ENCODE measurements at regions not wholly inside any gene's neighbourhood (a gene's known extent, or its start where the extent isn't known, plus 50 kb on each side); places are given as distances from the start of the nearest gene placed in this dataset.

DNA sequence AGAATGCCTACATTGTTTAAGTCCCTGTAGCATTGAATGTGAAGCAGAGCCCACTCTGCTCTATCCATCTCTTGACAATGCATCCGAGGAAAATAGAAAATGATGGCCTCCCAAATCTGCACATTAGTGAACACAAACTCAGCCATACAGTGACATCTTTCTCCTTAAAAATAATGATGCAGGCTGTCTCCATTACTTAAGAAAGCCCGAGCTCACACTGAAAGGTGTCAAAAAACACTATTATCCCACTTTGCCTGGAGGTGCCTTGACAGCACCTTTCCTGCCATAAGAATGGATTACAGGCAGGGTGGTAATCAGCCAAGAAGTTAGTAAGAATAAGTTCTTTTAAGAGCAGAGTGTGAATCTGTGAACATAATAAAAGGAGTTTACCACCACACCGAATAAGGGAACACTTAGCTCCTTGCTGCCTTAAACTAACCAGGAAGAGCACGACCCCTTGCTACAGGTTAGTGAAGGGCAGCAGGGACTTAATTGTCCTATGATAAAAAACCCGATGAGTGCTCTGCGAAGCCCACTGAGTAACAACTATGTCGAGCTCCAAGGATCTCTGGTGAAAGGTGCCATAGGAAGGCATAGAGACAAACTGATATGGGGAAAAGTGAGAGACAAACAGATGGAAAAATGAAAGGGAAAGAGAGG lies 123.2 kb upstream of the TUSC7 start:
- H3K9ac ChIP-seq (ENCODE audit: low read depth in 1 of 2, low read length in 2 of 2) = no peak overlapping the region
- H3K27ac ChIP-seq (ENCODE audit: low read depth in 1 of 2, low read length in 2 of 2) = no peak overlapping the region
- H3K4me1 ChIP-seq (ENCODE audit: control insufficient read depth in 4 of 4, insufficient read depth in 4 of 4, low read length in 3 of 4) = no peaks in the 10 kb centered on the region
- no peak for TF ChIP-seq NR2F2 (IDR thresholded peaks at IDR 0.05)
- no peak for TF ChIP-seq RAD21 (IDR thresholded peaks at IDR 0.05)
- no peak for TF ChIP-seq EGR1 (IDR thresholded peaks at IDR 0.05; ENCODE audit: low read depth in 2 of 2)
- TF ChIP-seq FOXA2 (IDR thresholded peaks at IDR 0.05) = no peak
- TF ChIP-seq GABPA (IDR thresholded peaks at IDR 0.05 in 1 of 2, conservative IDR thresholded peaks at IDR 0.05 in 1 of 2) = no peak
- TF ChIP-seq, protein P1, sequence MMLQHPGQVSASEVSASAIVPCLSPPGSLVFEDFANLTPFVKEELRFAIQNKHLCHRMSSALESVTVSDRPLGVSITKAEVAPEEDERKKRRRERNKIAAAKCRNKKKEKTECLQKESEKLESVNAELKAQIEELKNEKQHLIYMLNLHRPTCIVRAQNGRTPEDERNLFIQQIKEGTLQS (IDR thresholded peaks at IDR 0.05) = no peak
- TF ChIP-seq, protein P2, sequence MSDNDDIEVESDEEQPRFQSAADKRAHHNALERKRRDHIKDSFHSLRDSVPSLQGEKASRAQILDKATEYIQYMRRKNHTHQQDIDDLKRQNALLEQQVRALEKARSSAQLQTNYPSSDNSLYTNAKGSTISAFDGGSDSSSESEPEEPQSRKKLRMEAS (IDR thresholded peaks at IDR 0.05) = no peak
- no peak for TF ChIP-seq RXRA (IDR thresholded peaks at IDR 0.05)
- TF ChIP-seq, protein P3, sequence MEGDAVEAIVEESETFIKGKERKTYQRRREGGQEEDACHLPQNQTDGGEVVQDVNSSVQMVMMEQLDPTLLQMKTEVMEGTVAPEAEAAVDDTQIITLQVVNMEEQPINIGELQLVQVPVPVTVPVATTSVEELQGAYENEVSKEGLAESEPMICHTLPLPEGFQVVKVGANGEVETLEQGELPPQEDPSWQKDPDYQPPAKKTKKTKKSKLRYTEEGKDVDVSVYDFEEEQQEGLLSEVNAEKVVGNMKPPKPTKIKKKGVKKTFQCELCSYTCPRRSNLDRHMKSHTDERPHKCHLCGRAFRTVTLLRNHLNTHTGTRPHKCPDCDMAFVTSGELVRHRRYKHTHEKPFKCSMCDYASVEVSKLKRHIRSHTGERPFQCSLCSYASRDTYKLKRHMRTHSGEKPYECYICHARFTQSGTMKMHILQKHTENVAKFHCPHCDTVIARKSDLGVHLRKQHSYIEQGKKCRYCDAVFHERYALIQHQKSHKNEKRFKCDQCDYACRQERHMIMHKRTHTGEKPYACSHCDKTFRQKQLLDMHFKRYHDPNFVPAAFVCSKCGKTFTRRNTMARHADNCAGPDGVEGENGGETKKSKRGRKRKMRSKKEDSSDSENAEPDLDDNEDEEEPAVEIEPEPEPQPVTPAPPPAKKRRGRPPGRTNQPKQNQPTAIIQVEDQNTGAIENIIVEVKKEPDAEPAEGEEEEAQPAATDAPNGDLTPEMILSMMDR (IDR thresholded peaks at IDR 0.05; ENCODE audit: low read depth, low read length, missing input control) = no peak
- TF ChIP-seq HNF4G (IDR thresholded peaks at IDR 0.05) = no peak
- no peak for TF ChIP-seq TAF1 (conservative IDR thresholded peaks at IDR 0.05)
- TF ChIP-seq, protein P4, sequence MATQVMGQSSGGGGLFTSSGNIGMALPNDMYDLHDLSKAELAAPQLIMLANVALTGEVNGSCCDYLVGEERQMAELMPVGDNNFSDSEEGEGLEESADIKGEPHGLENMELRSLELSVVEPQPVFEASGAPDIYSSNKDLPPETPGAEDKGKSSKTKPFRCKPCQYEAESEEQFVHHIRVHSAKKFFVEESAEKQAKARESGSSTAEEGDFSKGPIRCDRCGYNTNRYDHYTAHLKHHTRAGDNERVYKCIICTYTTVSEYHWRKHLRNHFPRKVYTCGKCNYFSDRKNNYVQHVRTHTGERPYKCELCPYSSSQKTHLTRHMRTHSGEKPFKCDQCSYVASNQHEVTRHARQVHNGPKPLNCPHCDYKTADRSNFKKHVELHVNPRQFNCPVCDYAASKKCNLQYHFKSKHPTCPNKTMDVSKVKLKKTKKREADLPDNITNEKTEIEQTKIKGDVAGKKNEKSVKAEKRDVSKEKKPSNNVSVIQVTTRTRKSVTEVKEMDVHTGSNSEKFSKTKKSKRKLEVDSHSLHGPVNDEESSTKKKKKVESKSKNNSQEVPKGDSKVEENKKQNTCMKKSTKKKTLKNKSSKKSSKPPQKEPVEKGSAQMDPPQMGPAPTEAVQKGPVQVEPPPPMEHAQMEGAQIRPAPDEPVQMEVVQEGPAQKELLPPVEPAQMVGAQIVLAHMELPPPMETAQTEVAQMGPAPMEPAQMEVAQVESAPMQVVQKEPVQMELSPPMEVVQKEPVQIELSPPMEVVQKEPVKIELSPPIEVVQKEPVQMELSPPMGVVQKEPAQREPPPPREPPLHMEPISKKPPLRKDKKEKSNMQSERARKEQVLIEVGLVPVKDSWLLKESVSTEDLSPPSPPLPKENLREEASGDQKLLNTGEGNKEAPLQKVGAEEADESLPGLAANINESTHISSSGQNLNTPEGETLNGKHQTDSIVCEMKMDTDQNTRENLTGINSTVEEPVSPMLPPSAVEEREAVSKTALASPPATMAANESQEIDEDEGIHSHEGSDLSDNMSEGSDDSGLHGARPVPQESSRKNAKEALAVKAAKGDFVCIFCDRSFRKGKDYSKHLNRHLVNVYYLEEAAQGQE (IDR thresholded peaks at IDR 0.05) = no peak
- TF ChIP-seq, protein P5, sequence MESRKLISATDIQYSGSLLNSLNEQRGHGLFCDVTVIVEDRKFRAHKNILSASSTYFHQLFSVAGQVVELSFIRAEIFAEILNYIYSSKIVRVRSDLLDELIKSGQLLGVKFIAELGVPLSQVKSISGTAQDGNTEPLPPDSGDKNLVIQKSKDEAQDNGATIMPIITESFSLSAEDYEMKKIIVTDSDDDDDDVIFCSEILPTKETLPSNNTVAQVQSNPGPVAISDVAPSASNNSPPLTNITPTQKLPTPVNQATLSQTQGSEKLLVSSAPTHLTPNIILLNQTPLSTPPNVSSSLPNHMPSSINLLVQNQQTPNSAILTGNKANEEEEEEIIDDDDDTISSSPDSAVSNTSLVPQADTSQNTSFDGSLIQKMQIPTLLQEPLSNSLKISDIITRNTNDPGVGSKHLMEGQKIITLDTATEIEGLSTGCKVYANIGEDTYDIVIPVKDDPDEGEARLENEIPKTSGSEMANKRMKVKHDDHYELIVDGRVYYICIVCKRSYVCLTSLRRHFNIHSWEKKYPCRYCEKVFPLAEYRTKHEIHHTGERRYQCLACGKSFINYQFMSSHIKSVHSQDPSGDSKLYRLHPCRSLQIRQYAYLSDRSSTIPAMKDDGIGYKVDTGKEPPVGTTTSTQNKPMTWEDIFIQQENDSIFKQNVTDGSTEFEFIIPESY (IDR thresholded peaks at IDR 0.05) = no peak
- no peak for TF ChIP-seq FOXA1 (IDR thresholded peaks at IDR 0.05)
- no peak for TF ChIP-seq JUND (IDR thresholded peaks at IDR 0.05)
- TF ChIP-seq SP1 (IDR thresholded peaks at IDR 0.05) = no peak
- no peak for TF ChIP-seq HNF4A (conservative IDR thresholded peaks at IDR 0.05)
- TF ChIP-seq YY1 (IDR thresholded peaks at IDR 0.05) = no peak
- H3K9me3 ChIP-seq (ENCODE audit: control insufficient read depth in 4 of 4, low read length in 3 of 4) = no peaks in the 10 kb centered on the region
- no peaks in the 10 kb centered on the region for H3K36me3 ChIP-seq (ENCODE audit: control insufficient read depth in 4 of 4, insufficient read depth in 3 of 4, low read depth in 1 of 4, low read length in 3 of 4)
- 58% methylated on average over 7 of the region's 7 CpGs for WGBS
- DNase-seq (ENCODE audit: low spot score) = no peak
- no peaks in the 10 kb centered on the region for H3K27me3 ChIP-seq (ENCODE audit: control insufficient read depth in 4 of 4, insufficient read depth in 4 of 4, low read length in 3 of 4)
- no peak overlapping the region for H3K4me3 ChIP-seq (ENCODE audit: low read depth in 1 of 3, low read length in 3 of 3)

All from liver (tissue), 8 donors.